Naive B cell (primary cell): ENCODE measurements at regions not wholly inside any gene's neighbourhood (a gene's known extent, or its start where the extent isn't known, plus 50 kb on each side); places are given as distances from the start of the nearest gene placed in this dataset.

ENCODE experiments used
- ATAC-seq, 2 donors: fragments of 150-1000 bp; cut with Tn5 transposase; 2 replicates each; pipeline ENCODE4 v1.10.0; 2021; ENCODE audit warnings: low read depth in 2 of 2, mild to moderate bottlenecking in 2 of 2, moderate library complexity in 2 of 2
- DNase-seq: peaks from one replicate; pipeline ENCODE4 v3.0.0; 2022
- H3K27ac Mint-ChIP-seq, 6 donors: one replicate each; pipeline ENCODE4 v1.8.0; 2020 to 2022; ENCODE audit warnings: mild to moderate bottlenecking in 6 of 6, mixed read lengths in 6 of 6, moderate library complexity in 5 of 6, inconsistent platforms in 2 of 6
- H3K27me3 Mint-ChIP-seq, 3 donors: one replicate each; pipeline ENCODE4 v1.8.0; 2021 to 2022; ENCODE audit warnings: mixed read lengths in 3 of 3, mild to moderate bottlenecking in 1 of 3
- H3K36me3 Mint-ChIP-seq, 2 donors: one replicate each; pipeline ENCODE4 v1.8.0; 2020 to 2022; ENCODE audit warnings: mixed read lengths in 2 of 2, inconsistent platforms in 1 of 2, mild to moderate bottlenecking in 1 of 2
- H3K4me1 Mint-ChIP-seq, 3 donors: one replicate each; pipeline ENCODE4 v1.8.0; 2020 to 2022; ENCODE audit warnings: mixed read lengths in 3 of 3, inconsistent platforms in 1 of 3, mild to moderate bottlenecking in 1 of 3, moderate library complexity in 1 of 3
- H3K4me3 Mint-ChIP-seq, 8 donors: one replicate each; pipeline ENCODE4 v1.8.0; 2020 to 2022; ENCODE audit warnings: mild to moderate bottlenecking in 8 of 8, mixed read lengths in 8 of 8, moderate library complexity in 8 of 8, inconsistent platforms in 2 of 8
- H3K9me3 Mint-ChIP-seq, 7 donors: one replicate each; pipeline ENCODE4 v1.8.0; 2020 to 2022; ENCODE audit warnings: mixed read lengths in 7 of 7, mild to moderate bottlenecking in 5 of 7, inconsistent platforms in 2 of 7, moderate library complexity in 1 of 7

GRCh38 chr5:4255441-4255840 lies 659.8 kb downstream of the IRX1 start:
- H3K36me3 Mint-ChIP-seq = no peaks in the 10 kb centered on the region
- H3K4me1 Mint-ChIP-seq = peaks cover 0 to 3% (median 0%) of the 10 kb centered on the region in 3 donors
- H3K27ac Mint-ChIP-seq = no peak overlapping the region
- ATAC-seq (no peak), DNase-seq (no peak)
- no peak overlapping the region for H3K4me3 Mint-ChIP-seq
- H3K27me3 Mint-ChIP-seq = no peaks in the 10 kb centered on the region
- H3K9me3 Mint-ChIP-seq = peaks cover 0 to 9% (median 4%) of the 10 kb centered on the region in 7 donors

- H3K9me3 Mint-ChIP-seq = peaks cover 0 to 9% (median 4%) of the 10 kb centered on the region in 7 donors
- H3K27me3 Mint-ChIP-seq = no peaks in the 10 kb centered on the region
- DNase-seq = no peak
- no peak overlapping the region for H3K27ac Mint-ChIP-seq
- H3K4me1 Mint-ChIP-seq = peaks cover 0 to 3% (median 0%) of the 10 kb centered on the region in 3 donors
- no peaks in the 10 kb centered on the region for H3K36me3 Mint-ChIP-seq
- no peak overlapping the region for H3K4me3 Mint-ChIP-seq
- no peak for ATAC-seq
Measured at GRCh38 chr5:4258170-4258569, 662.5 kb downstream of the IRX1 start.

GRCh38 chr5:4271193-4271592 lies 675.6 kb downstream of the IRX1 start:
- Mint-ChIP-seq H3K36me3 (no peaks in the 10 kb centered on the region), H3K9me3 (peaks cover 9 to 37% (median 26%) of the 10 kb centered on the region in 7 donors), H3K4me1 (peaks cover 0 to 4% (median 0%) of the 10 kb centered on the region in 3 donors), H3K27me3 (no peaks in the 10 kb centered on the region), H3K4me3 (no peak overlapping the region), H3K27ac (no peak overlapping the region)
- DNase-seq (no peak), ATAC-seq (no peak)

- Mint-ChIP-seq H3K27ac (no peak overlapping the region), H3K4me1 (peaks cover 0 to 4% (median 0%) of the 10 kb centered on the region in 3 donors), H3K27me3 (peaks cover 0 to 3% (median 0%) of the 10 kb centered on the region in 3 donors), H3K4me3 (no peak overlapping the region), H3K9me3 (peaks cover 4 to 25% (median 20%) of the 10 kb centered on the region in 7 donors), H3K36me3 (no peaks in the 10 kb centered on the region)
- ATAC-seq (no peak), DNase-seq (no peak)
Measured at GRCh38 chr5:4275232-4275631, 679.6 kb downstream of the IRX1 start.

- Mint-ChIP-seq H3K4me3 (no peak overlapping the region), H3K4me1 (peaks cover 0 to 2% (median 0%) of the 10 kb centered on the region in 3 donors), H3K27ac (peak overlapping the region in 1 of 6 donors; percentile 61), H3K27me3 (no peaks in the 10 kb centered on the region), H3K36me3 (no peaks in the 10 kb centered on the region), H3K9me3 (peaks cover 0 to 6% (median 0%) of the 10 kb centered on the region in 7 donors)
- DNase-seq = no peak
- no peak for ATAC-seq
Measured at GRCh38 chr5:4294878-4295277, 699.2 kb downstream of the IRX1 start.

- Mint-ChIP-seq H3K4me1 (peaks cover 0 to 2% (median 0%) of the 10 kb centered on the region in 3 donors), H3K27ac (peak overlapping the region in 1 of 6 donors; percentile 71), H3K4me3 (no peak overlapping the region), H3K27me3 (no peaks in the 10 kb centered on the region), H3K36me3 (no peaks in the 10 kb centered on the region), H3K9me3 (peaks cover 0 to 6% (median 0%) of the 10 kb centered on the region in 7 donors)
- ATAC-seq = no peak
- DNase-seq = no peak
Measured at GRCh38 chr5:4295663-4296339, 700.2 kb downstream of the IRX1 start.

- no peaks in the 10 kb centered on the region for H3K36me3 Mint-ChIP-seq
- H3K27ac Mint-ChIP-seq = no peak overlapping the region
- no peaks in the 10 kb centered on the region for H3K27me3 Mint-ChIP-seq
- H3K9me3 Mint-ChIP-seq = peaks cover 0 to 5% (median 1%) of the 10 kb centered on the region in 7 donors
- H3K4me1 Mint-ChIP-seq = no peaks in the 10 kb centered on the region
- ATAC-seq (no peak), DNase-seq (no peak)
- H3K4me3 Mint-ChIP-seq = no peak overlapping the region
Measured at GRCh38 chr5:4306057-4306456, 710.4 kb downstream of the IRX1 start.

- Mint-ChIP-seq H3K4me1 (no peaks in the 10 kb centered on the region), H3K4me3 (no peak overlapping the region), H3K9me3 (peaks cover 0 to 9% (median 3%) of the 10 kb centered on the region in 7 donors), H3K36me3 (no peaks in the 10 kb centered on the region), H3K27me3 (no peaks in the 10 kb centered on the region), H3K27ac (no peak overlapping the region)
- ATAC-seq (no peak), DNase-seq (no peak)
Measured at GRCh38 chr5:4309026-4309425, 713.4 kb downstream of the IRX1 start.

GRCh38 chr5:4313138-4313537 lies 717.5 kb downstream of the IRX1 start:
- Mint-ChIP-seq H3K4me3 (no peak overlapping the region), H3K27me3 (peaks cover 0 to 9% (median 5%) of the 10 kb centered on the region in 3 donors), H3K9me3 (peaks cover 0 to 9% (median 3%) of the 10 kb centered on the region in 7 donors), H3K4me1 (no peaks in the 10 kb centered on the region), H3K36me3 (no peaks in the 10 kb centered on the region), H3K27ac (no peak overlapping the region)
- no peak for DNase-seq
- no peak for ATAC-seq

- Mint-ChIP-seq H3K27me3 (peaks cover 0 to 16% (median 13%) of the 10 kb centered on the region in 3 donors), H3K27ac (no peak overlapping the region), H3K36me3 (no peaks in the 10 kb centered on the region), H3K4me3 (no peak overlapping the region), H3K9me3 (peaks cover 2 to 27% (median 7%) of the 10 kb centered on the region in 7 donors), H3K4me1 (no peaks in the 10 kb centered on the region)
- DNase-seq = no peak
- no peak for ATAC-seq
Measured at GRCh38 chr5:4319478-4320128, 724.0 kb downstream of the IRX1 start.

GRCh38 chr5:4330327-4330726 lies 734.7 kb downstream of the IRX1 start:
- H3K36me3 Mint-ChIP-seq = no peaks in the 10 kb centered on the region
- no peak overlapping the region for H3K4me3 Mint-ChIP-seq
- H3K9me3 Mint-ChIP-seq = peaks cover 0 to 12% (median 7%) of the 10 kb centered on the region in 7 donors
- ATAC-seq (no peak), DNase-seq (no peak)
- no peak overlapping the region for H3K27ac Mint-ChIP-seq
- peaks cover 0 to 4% (median 0%) of the 10 kb centered on the region in 3 donors for H3K27me3 Mint-ChIP-seq
- H3K4me1 Mint-ChIP-seq = no peaks in the 10 kb centered on the region

- no peaks in the 10 kb centered on the region for H3K4me1 Mint-ChIP-seq
- no peak overlapping the region for H3K27ac Mint-ChIP-seq
- ATAC-seq (no peak), DNase-seq (no peak)
- H3K27me3 Mint-ChIP-seq = no peaks in the 10 kb centered on the region
- peaks cover 3 to 18% (median 7%) of the 10 kb centered on the region in 7 donors for H3K9me3 Mint-ChIP-seq
- no peaks in the 10 kb centered on the region for H3K36me3 Mint-ChIP-seq
- no peak overlapping the region for H3K4me3 Mint-ChIP-seq
Measured at GRCh38 chr5:4335078-4335477, 739.4 kb downstream of the IRX1 start.

- H3K36me3 Mint-ChIP-seq = no peaks in the 10 kb centered on the region
- no peak overlapping the region for H3K27ac Mint-ChIP-seq
- H3K9me3 Mint-ChIP-seq = peaks cover 3 to 14% (median 7%) of the 10 kb centered on the region in 7 donors
- DNase-seq (no peak), ATAC-seq (no peak)
- H3K27me3 Mint-ChIP-seq = no peaks in the 10 kb centered on the region
- no peaks in the 10 kb centered on the region for H3K4me1 Mint-ChIP-seq
- H3K4me3 Mint-ChIP-seq = no peak overlapping the region
Measured at GRCh38 chr5:4337519-4337918, 741.9 kb downstream of the IRX1 start.

GRCh38 chr5:4339949-4340348 lies 744.3 kb downstream of the IRX1 start:
- no peak overlapping the region for H3K27ac Mint-ChIP-seq

More at GRCh38 chr5:4339949-4340348, 744.3 kb downstream of the IRX1 start:
- ATAC-seq (no peak), DNase-seq (no peak)
- peak overlapping the region in 1 of 8 donors; percentile 31 for H3K4me3 Mint-ChIP-seq
- no peaks in the 10 kb centered on the region for H3K27me3 Mint-ChIP-seq
- H3K36me3 Mint-ChIP-seq = no peaks in the 10 kb centered on the region
- H3K4me1 Mint-ChIP-seq = no peaks in the 10 kb centered on the region
- peaks cover 3 to 17% (median 7%) of the 10 kb centered on the region in 7 donors for H3K9me3 Mint-ChIP-seq
